OCI-LY3 (cell line): ENCODE measurements at regions not wholly inside any gene's neighbourhood (a gene's known extent, or its start where the extent isn't known, plus 50 kb on each side); places are given as distances from the start of the nearest gene placed in this dataset.

Experiments
- EZH2phosphoT487 ChIP-seq: fragments of 200-600 bp; shearing (Covaris generic); IDR thresholded peaks from 2 replicates; pipeline ENCODE4 v1.6.1; 2018; ENCODE audit warnings: antibody characterized with exemption, mixed run types, low read depth
- TF ChIP-seq, protein P1 (sequence below): fragments of 200-600, 300-600 bp; sonication (generic); IDR thresholded peaks from 2 replicates; pipeline ENCODE4 v1.5.1; 2014; ENCODE audit warnings: antibody characterized with exemption, low read length, low read depth

DNA sequence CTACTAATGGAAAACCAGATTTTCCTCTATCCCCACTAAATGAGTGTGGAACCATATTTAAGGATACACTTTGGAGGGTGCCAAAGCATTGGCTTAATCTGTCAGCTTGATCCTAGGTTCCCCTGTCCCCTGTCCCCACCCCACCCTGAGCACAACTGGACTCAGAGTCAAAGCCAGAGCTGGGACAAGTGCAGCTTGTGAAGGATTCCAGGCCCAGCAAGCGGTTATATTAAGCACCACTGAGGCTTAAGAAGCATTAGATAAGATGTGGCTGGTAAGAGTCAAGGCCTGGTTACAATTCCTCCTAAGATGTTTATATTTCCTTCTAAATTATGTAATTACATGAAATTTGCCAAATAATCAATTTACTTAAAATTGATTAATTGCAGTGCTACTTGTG is 350.0 kb upstream of the GATB start:
- TF ChIP-seq, protein P1, sequence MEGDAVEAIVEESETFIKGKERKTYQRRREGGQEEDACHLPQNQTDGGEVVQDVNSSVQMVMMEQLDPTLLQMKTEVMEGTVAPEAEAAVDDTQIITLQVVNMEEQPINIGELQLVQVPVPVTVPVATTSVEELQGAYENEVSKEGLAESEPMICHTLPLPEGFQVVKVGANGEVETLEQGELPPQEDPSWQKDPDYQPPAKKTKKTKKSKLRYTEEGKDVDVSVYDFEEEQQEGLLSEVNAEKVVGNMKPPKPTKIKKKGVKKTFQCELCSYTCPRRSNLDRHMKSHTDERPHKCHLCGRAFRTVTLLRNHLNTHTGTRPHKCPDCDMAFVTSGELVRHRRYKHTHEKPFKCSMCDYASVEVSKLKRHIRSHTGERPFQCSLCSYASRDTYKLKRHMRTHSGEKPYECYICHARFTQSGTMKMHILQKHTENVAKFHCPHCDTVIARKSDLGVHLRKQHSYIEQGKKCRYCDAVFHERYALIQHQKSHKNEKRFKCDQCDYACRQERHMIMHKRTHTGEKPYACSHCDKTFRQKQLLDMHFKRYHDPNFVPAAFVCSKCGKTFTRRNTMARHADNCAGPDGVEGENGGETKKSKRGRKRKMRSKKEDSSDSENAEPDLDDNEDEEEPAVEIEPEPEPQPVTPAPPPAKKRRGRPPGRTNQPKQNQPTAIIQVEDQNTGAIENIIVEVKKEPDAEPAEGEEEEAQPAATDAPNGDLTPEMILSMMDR: no peak
- no peak for TF ChIP-seq EZH2phosphoT487
